ENCODE measurements at regions not wholly inside any gene's neighbourhood (a gene's known extent, or its start where the extent isn't known, plus 50 kb on each side); places are given as distances from the start of the nearest gene placed in this dataset.

DNA sequence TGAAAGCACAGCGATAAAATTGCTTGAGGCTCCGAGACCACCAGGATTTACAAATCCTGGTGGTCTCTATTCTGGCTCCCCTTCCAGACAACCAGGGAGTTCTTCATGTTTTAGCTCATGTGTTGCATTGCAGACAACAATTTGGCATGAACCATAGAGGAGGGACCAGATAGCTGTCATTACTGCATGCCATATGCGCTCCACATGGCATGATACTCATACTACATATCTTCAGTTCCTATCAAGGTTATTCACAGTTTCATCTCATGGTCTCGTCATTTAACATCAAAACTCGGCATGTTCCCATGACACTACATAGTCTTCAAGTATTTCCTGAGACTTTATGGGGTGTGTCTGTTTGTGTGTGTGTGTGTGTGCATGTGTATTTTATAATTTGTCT is 220.3 kb downstream of the OR13H1 start:
- H3K4me3 Mint-ChIP-seq, result peak overlapping the region in 1 of 2 donors; percentile 85
- DNase-seq, result no peak
- H3K27ac Mint-ChIP-seq, result no peak overlapping the region
- no peaks in the 10 kb centered on the region for H3K27me3 Mint-ChIP-seq
- ATAC-seq (replicated peaks), result peak in 1 of 2 donors; percentile 37
- H3K4me1 Mint-ChIP-seq, result peaks cover 0 to 4% of the 10 kb centered on the region in 2 donors
- H3K9me3 Mint-ChIP-seq, result peaks cover 1 to 3% of the 10 kb centered on the region in 2 donors
- peaks cover 24 to 34% of the 10 kb centered on the region in 2 donors for H3K36me3 Mint-ChIP-seq

DNA sequence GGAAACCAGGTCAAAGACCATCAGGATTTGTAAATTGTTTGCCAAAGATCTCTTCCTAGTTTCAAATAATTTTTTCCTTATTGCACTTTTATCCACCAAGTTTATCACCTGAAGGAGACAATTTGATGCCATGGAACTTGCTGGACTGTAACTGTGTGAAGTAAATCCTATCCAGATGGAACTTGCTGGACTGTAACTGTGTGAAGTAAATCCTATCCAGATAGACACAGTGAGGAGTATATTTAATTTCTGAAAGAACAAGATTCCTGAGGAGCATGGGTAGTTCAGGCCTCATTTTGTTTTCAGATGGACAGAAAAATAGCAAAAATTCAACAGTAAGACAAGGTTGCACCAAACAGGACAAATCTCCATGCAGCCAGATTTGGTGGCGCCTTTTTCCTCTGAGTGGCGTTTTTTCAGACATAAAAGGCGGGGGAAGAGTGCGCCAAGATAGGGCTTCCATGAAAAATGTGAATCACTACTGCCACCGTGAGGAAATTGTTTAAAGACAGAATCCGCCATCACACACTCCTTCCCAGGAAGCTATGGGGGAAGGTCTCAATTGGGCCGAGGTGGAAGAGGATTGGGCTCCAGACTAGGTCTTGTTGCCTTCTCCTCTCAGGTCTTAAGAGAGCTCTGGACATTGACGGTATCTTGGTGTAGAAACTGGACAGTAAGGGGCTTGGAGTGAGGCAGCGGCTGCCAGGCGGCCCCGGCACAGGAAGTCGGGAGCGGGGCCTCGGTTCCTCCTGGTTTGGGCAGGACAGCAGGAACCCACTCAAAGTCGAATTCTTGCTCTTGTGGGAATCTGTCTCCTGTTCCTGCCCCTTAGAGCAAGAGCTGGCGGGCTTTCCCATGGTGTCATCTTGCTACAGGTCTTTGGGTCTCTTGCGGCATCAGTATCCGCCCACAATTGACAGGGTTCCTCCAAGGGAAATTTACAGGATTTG is 234.7 kb downstream of the OR13H1 start:
- H3K36me3 Mint-ChIP-seq, result peaks cover 2 to 14% of the 10 kb centered on the region in 2 donors
- ATAC-seq (replicated peaks), result peak in 1 of 2 donors; percentile 83
- no peaks in the 10 kb centered on the region for H3K9me3 Mint-ChIP-seq
- H3K4me3 Mint-ChIP-seq, result peak overlapping the region in 1 of 2 donors; percentile 84
- H3K4me1 Mint-ChIP-seq, result peaks cover 0 to 3% of the 10 kb centered on the region in 2 donors
- H3K27me3 Mint-ChIP-seq, result peaks cover 0 to 4% of the 10 kb centered on the region in 2 donors
- H3K27ac Mint-ChIP-seq, result peak overlapping the region; percentile 95
- DNase-seq, result peak; percentile 72

DNA sequence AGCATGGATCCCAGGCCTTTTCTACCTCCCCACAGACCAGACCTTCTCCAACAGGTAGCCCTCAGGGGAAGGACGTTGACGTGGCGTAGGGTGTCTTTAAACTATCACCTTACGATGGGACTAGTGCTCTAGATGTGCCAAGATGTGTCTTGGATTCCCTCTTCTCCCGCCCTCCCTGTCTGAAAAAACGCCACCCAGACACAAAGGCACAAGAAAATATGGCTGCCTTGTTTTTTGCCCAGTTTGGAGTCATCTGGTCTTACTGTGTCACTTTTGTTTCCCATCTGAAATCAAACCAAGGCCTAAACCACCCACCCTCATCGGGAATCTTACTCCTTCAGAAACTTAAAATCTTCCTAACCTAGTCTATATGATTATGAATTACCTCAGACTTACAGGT is 235.4 kb downstream of the OR13H1 start:
- no peaks in the 10 kb centered on the region for H3K27me3 Mint-ChIP-seq
- DNase-seq (no peak), ATAC-seq (replicated peaks) (no peak)
- no peaks in the 10 kb centered on the region for H3K9me3 Mint-ChIP-seq
- peaks cover 5 to 14% of the 10 kb centered on the region in 2 donors for H3K36me3 Mint-ChIP-seq
- peak overlapping the region; percentile 95 for H3K27ac Mint-ChIP-seq
- peaks cover 0 to 4% of the 10 kb centered on the region in 2 donors for H3K4me1 Mint-ChIP-seq
- H3K4me3 Mint-ChIP-seq, result peak overlapping the region in 1 of 2 donors; percentile 84

DNA sequence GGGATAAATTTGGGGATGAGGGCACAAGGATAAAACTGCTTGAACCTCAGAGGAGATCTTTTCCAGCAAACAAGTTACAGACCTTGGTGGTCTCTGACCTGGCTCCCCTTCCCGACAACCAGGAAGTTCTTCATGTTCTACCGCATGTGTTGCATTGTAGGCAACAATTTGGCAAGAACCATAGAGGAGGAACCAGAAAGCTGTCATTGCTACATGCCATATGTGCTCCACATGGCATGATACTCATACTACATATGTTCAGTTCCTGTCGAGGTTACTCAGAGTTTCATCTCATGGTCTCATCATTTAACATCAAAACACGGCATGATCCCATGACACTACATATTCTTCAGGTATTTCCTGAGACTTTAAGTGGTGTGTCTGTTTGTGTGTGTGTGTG is 235.9 kb downstream of the OR13H1 start:
- no peaks in the 10 kb centered on the region for H3K27me3 Mint-ChIP-seq

GRCh38 chrX:131782646-131783045 is 238.8 kb downstream of the OR13H1 start:
- H3K9me3 Mint-ChIP-seq, result no peaks in the 10 kb centered on the region
- H3K36me3 Mint-ChIP-seq, result peaks cover 5 to 14% of the 10 kb centered on the region in 2 donors
- H3K27ac Mint-ChIP-seq, result no peak overlapping the region
- H3K4me1 Mint-ChIP-seq, result peaks cover 0 to 4% of the 10 kb centered on the region in 2 donors
- no peak for DNase-seq
- H3K4me3 Mint-ChIP-seq, result no peak overlapping the region
- ATAC-seq (replicated peaks), result no peak
- no peaks in the 10 kb centered on the region for H3K27me3 Mint-ChIP-seq

More for the DNA sequence above, 235.9 kb downstream of the OR13H1 start:
- H3K27ac Mint-ChIP-seq, result peak overlapping the region; percentile 95
- H3K9me3 Mint-ChIP-seq, result no peaks in the 10 kb centered on the region
- peaks cover 0 to 4% of the 10 kb centered on the region in 2 donors for H3K4me1 Mint-ChIP-seq
- ATAC-seq (replicated peaks), result no peak
- no peak overlapping the region for H3K4me3 Mint-ChIP-seq
- DNase-seq, result no peak
- H3K36me3 Mint-ChIP-seq, result peaks cover 5 to 14% of the 10 kb centered on the region in 2 donors

DNA sequence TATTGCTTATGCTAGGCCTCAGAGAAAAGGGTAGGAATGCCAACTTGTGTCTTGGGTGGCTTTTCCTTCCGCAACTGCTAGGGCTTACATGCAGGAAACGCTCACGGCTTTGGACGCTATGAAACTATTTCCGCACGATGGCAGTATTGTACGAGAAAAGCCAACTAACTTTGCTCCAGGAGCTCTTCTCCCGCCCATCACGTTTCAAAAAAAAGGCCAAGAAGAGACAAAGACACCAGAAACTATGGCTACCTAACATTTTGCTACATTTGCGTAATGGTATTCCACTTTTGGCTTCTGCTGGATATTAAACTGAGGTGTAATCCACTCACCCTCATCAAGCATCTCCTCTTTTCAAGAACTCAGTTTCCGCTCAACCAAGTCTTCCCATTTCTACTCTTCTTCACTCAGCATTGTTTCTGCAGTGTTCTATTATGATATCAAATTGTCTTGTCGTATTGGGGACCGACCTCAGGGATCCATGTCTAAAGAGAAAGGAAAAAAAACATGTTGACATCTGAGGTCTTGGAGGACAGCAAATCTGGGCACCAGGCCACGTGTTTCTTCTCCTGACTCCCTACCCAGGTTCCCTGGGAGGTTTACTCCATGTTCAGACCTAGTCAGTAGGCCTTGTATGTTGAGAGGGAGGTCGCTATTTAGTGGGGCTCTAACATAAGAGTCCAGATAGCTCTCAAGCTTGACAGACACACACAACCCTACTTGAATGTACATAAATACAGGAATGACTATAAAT is 239.4 kb upstream of the STK26 start:
- Mint-ChIP-seq H3K27me3 (no peaks in the 10 kb centered on the region), H3K27ac (peak overlapping the region; percentile 63), H3K36me3 (peaks cover 5 to 18% of the 10 kb centered on the region in 2 donors), H3K4me3 (peak overlapping the region in 1 of 2 donors; percentile 47), H3K4me1 (peaks cover 0 to 5% of the 10 kb centered on the region in 2 donors), H3K9me3 (no peaks in the 10 kb centered on the region)
- peak in 1 of 2 donors; percentile 75 for ATAC-seq (replicated peaks)
- peak; percentile 77 for DNase-seq

- Mint-ChIP-seq H3K4me3 (no peak overlapping the region), H3K27me3 (no peaks in the 10 kb centered on the region), H3K9me3 (no peaks in the 10 kb centered on the region), H3K27ac (peak overlapping the region; percentile 3), H3K4me1 (peaks cover 0 to 8% of the 10 kb centered on the region in 2 donors), H3K36me3 (peaks cover 16 to 22% of the 10 kb centered on the region in 2 donors)
- DNase-seq (no peak), ATAC-seq (replicated peaks) (peak; percentile 59 to 84)
These were observed 233.4 kb upstream of the STK26 start for GRCh38 chrX:131789664-131790063.

GRCh38 chrX:131791608-131792355 is 231.3 kb upstream of the STK26 start:
- Mint-ChIP-seq H3K4me3 (peak overlapping the region in 1 of 2 donors; percentile 94), H3K27me3 (no peaks in the 10 kb centered on the region), H3K27ac (peak overlapping the region; percentile 98), H3K36me3 (peaks cover 16 to 22% of the 10 kb centered on the region in 2 donors), H3K4me1 (peaks cover 0 to 8% of the 10 kb centered on the region in 2 donors), H3K9me3 (no peaks in the 10 kb centered on the region)
- ATAC-seq (replicated peaks) (no peak), DNase-seq (no peak)

GRCh38 chrX:131792356-131792749 is 230.7 kb upstream of the STK26 start:
- H3K27me3 Mint-ChIP-seq, result no peaks in the 10 kb centered on the region
- peak in 1 of 2 donors; percentile 82 for ATAC-seq (replicated peaks)
- DNase-seq, result peak; percentile 85
- H3K9me3 Mint-ChIP-seq, result no peaks in the 10 kb centered on the region
- peaks cover 16 to 22% of the 10 kb centered on the region in 2 donors for H3K36me3 Mint-ChIP-seq
- peak overlapping the region in 1 of 2 donors; percentile 94 for H3K4me3 Mint-ChIP-seq
- H3K27ac Mint-ChIP-seq, result peak overlapping the region; percentile 98
- H3K4me1 Mint-ChIP-seq, result peaks cover 0 to 8% of the 10 kb centered on the region in 2 donors

- no peaks in the 10 kb centered on the region for H3K9me3 Mint-ChIP-seq
- peak in 1 of 2 donors; percentile 76 for ATAC-seq (replicated peaks)
- no peaks in the 10 kb centered on the region for H3K27me3 Mint-ChIP-seq
- H3K4me3 Mint-ChIP-seq, result peak overlapping the region in 1 of 2 donors; percentile 94
- H3K4me1 Mint-ChIP-seq, result peaks cover 0 to 8% of the 10 kb centered on the region in 2 donors
- H3K36me3 Mint-ChIP-seq, result peaks cover 16 to 22% of the 10 kb centered on the region in 2 donors
- DNase-seq, result peak; percentile 82
- H3K27ac Mint-ChIP-seq, result peak overlapping the region; percentile 98
These were observed 230.2 kb upstream of the STK26 start for GRCh38 chrX:131792789-131793462.

DNA sequence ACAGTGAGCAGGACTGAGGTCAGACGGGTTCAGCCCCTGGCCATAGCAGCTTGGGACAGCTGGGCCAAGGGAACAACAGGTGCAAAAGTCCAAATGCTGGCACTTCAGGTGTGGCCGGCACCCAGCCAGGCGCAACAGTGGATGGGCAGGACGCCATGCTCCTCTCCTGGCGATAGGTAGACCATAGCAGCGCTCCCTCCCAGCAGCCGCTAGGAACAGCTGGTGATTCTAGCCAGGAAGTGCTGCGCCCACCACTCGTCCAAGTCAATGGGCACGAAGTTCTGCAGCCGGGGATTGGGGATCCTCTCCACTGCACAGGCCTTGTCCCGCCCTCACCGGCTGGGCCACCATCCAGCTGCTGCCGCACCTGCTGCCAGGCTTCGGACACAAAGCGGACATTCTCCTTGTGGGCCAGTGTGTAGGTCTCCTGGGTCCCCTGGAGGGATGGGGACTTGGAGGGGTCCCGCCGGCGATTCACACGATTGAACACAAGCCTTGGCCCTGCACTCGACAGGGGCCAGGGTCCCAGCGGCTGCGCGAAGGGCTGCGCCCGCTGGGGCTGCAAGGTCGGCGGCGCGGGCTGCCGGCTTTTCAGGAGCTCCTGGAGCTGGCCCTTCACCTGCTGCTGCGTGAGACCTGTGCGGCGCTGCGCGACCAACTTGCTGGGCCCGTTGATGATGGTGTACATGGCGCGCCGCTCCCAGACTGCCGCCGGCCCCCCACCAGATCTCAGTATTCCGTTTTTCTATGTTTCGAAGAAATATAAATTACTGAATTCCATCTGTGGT is 227.5 kb upstream of the STK26 start:
- H3K36me3 Mint-ChIP-seq, result peaks cover 16 to 17% of the 10 kb centered on the region in 2 donors
- peak overlapping the region in 1 of 2 donors; percentile 48 for H3K4me3 Mint-ChIP-seq
- peaks cover 0 to 2% of the 10 kb centered on the region in 2 donors for H3K4me1 Mint-ChIP-seq
- DNase-seq (no peak), ATAC-seq (replicated peaks) (no peak)
- no peak overlapping the region for H3K27ac Mint-ChIP-seq
- H3K27me3 Mint-ChIP-seq, result no peaks in the 10 kb centered on the region
- H3K9me3 Mint-ChIP-seq, result no peaks in the 10 kb centered on the region

DNA sequence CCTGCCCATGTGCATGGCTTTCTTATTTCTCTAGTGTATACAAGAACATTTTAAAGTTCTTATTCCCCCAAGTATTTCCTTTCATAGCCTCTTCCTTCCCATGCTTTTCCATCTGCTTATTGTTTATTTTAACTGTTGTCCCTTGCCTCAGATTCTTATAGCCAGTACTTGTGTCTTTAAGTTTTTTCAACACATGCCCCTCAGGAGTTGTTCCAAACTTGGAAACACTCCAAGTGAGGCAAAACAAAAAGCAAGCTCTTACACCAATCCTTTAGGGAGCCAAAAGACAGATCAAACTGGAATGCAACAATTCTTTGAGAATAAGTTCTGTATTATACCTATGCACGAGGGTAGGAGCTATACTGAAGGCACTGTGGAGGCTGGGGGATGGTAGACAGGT is 222.0 kb upstream of the STK26 start:
- H3K36me3 Mint-ChIP-seq, result peaks cover 0 to 1% of the 10 kb centered on the region in 2 donors
- no peak overlapping the region for H3K4me3 Mint-ChIP-seq
- no peak overlapping the region for H3K27ac Mint-ChIP-seq
- DNase-seq (no peak), ATAC-seq (replicated peaks) (no peak)
- peaks cover 0 to 7% of the 10 kb centered on the region in 2 donors for H3K4me1 Mint-ChIP-seq
- no peaks in the 10 kb centered on the region for H3K27me3 Mint-ChIP-seq
- H3K9me3 Mint-ChIP-seq, result no peaks in the 10 kb centered on the region

GRCh38 chrX:131801911-131802310 is 221.2 kb upstream of the STK26 start:
- DNase-seq (no peak), ATAC-seq (replicated peaks) (no peak)
- H3K36me3 Mint-ChIP-seq, result peaks cover 0 to 1% of the 10 kb centered on the region in 2 donors
- H3K27me3 Mint-ChIP-seq, result no peaks in the 10 kb centered on the region
- no peak overlapping the region for H3K27ac Mint-ChIP-seq
- H3K4me3 Mint-ChIP-seq, result no peak overlapping the region
- H3K4me1 Mint-ChIP-seq, result peaks cover 0 to 7% of the 10 kb centered on the region in 2 donors
- no peaks in the 10 kb centered on the region for H3K9me3 Mint-ChIP-seq
